IPS DF 6.9 (cell line): ENCODE measurements at regions not wholly inside any gene's neighbourhood (a gene's known extent, or its start where the extent isn't known, plus 50 kb on each side); places are given as distances from the start of the nearest gene placed in this dataset.
A peak's percentile ranks its signal among the peaks of the same experiment; 100 is the strongest.

ENCODE experiments used
- DNase-seq: peaks from one replicate; pipeline ENCODE4 v3.0.0-alpha.2; 2013; ENCODE audit warnings: low read depth, low spot score
- H3K27ac ChIP-seq: one replicate; pipeline ENCODE4 v1.5.1; 2013; ENCODE audit warnings: low read length, control low read depth
- H3K27me3 ChIP-seq: 2 replicates; pipeline ENCODE4 v1.6.1; 2013; ENCODE audit warnings: mild to moderate bottlenecking, low read length; ENCODE audit not compliant: control insufficient read depth, insufficient read depth
- H3K36me3 ChIP-seq: 2 replicates; pipeline ENCODE4 v1.6.1; 2013; ENCODE audit warnings: low read length; ENCODE audit not compliant: control insufficient read depth, insufficient read depth
- H3K4me1 ChIP-seq: 2 replicates; pipeline ENCODE4 v1.6.1; 2013; ENCODE audit warnings: low read length; ENCODE audit not compliant: control insufficient read depth, insufficient read depth
- H3K4me3 ChIP-seq: 2 replicates; pipeline ENCODE4 v1.5.1; 2013; ENCODE audit warnings: mild to moderate bottlenecking, low read length
- H3K9me3 ChIP-seq: 2 replicates; pipeline ENCODE4 v1.6.1; 2013; ENCODE audit warnings: low read length, inconsistent platforms; ENCODE audit not compliant: control insufficient read depth, insufficient read depth
- WGBS: extraction: QIAGEN DNeasy Blood & Tissue Kit; methylation state at CpG from one replicate; pipeline ENCODE4 v1.1.7; 2013; ENCODE audit warnings: mixed read lengths, missing lambda C conversion rate; ENCODE audit not compliant: insufficient read length, insufficient coverage; 5-methylcytosine and 5-hydroxymethylcytosine counted together

DNA sequence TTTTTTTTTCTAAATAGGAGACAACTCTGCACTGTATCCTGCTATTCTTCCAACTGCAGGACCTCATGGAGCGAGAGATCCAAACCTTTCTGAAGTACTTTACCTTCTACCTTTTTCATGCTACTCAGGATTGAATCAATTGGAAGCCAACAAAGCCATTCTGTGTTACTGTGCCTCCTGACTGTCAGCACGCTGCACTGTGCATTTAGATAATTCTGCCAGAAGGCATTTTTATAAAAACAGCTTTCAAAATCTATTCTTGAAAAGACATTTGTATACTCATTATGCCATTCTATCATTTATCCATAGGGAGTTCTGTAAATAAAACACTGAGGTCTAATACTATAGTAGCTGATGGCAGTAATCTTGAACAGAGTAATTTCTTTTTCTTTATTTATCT is 142.8 kb downstream of the SLIT2 start:
- WGBS = no CpG with 5 or more reads among the region's 2 CpGs

GRCh38 chr4:20395160-20395773 is 143.6 kb downstream of the SLIT2 start:
- no peaks in the 10 kb centered on the region for H3K36me3 ChIP-seq
- no peaks in the 10 kb centered on the region for H3K9me3 ChIP-seq
- H3K27ac ChIP-seq = no peak overlapping the region
- no peaks in the 10 kb centered on the region for H3K27me3 ChIP-seq
- no peaks in the 10 kb centered on the region for H3K4me1 ChIP-seq
- DNase-seq = peak; percentile 64
- H3K4me3 ChIP-seq = no peak overlapping the region
- WGBS = no CpG with 5 or more reads among the region's 3 CpGs

More for the DNA sequence above, 142.8 kb downstream of the SLIT2 start:
- Histone ChIP-seq H3K4me1 (no peaks in the 10 kb centered on the region), H3K27me3 (no peaks in the 10 kb centered on the region), H3K27ac (no peak overlapping the region), H3K36me3 (no peaks in the 10 kb centered on the region), H3K4me3 (no peak overlapping the region), H3K9me3 (no peaks in the 10 kb centered on the region)
- no peak for DNase-seq

- H3K27me3 ChIP-seq = no peaks in the 10 kb centered on the region
- WGBS = no CpG with 5 or more reads among the region's 2 CpGs
- H3K36me3 ChIP-seq = no peaks in the 10 kb centered on the region
- H3K9me3 ChIP-seq = no peaks in the 10 kb centered on the region
- no peaks in the 10 kb centered on the region for H3K4me1 ChIP-seq
- no peak for DNase-seq
- no peak overlapping the region for H3K4me3 ChIP-seq
- no peak overlapping the region for H3K27ac ChIP-seq
Observed at GRCh38 chr4:20403290-20403689, 151.6 kb downstream of the SLIT2 start.

- WGBS = no CpG with 5 or more reads among the region's 1 CpG
- Histone ChIP-seq H3K36me3 (no peaks in the 10 kb centered on the region), H3K4me1 (no peaks in the 10 kb centered on the region), H3K27me3 (no peaks in the 10 kb centered on the region), H3K27ac (no peak overlapping the region), H3K4me3 (no peak overlapping the region), H3K9me3 (no peaks in the 10 kb centered on the region)
- no peak for DNase-seq
Observed at GRCh38 chr4:20403846-20404245, 152.1 kb downstream of the SLIT2 start.

GRCh38 chr4:20408611-20409010 is 156.9 kb downstream of the SLIT2 start:
- no CpG with 5 or more reads among the region's 3 CpGs for WGBS
- Histone ChIP-seq H3K36me3 (no peaks in the 10 kb centered on the region), H3K9me3 (no peaks in the 10 kb centered on the region; the same call in 1 of the 2 replicates), H3K4me1 (no peaks in the 10 kb centered on the region), H3K27ac (no peak overlapping the region), H3K4me3 (no peak overlapping the region), H3K27me3 (no peaks in the 10 kb centered on the region)
- DNase-seq = no peak

- no peak overlapping the region for H3K27ac ChIP-seq
- no peak overlapping the region for H3K4me3 ChIP-seq
- H3K27me3 ChIP-seq = no peaks in the 10 kb centered on the region
- no peak for DNase-seq
- WGBS = no CpG with 5 or more reads among the region's 1 CpG
- no peaks in the 10 kb centered on the region; the same call in 1 of the 2 replicates for H3K9me3 ChIP-seq
- no peaks in the 10 kb centered on the region for H3K36me3 ChIP-seq
- H3K4me1 ChIP-seq = no peaks in the 10 kb centered on the region
Observed at GRCh38 chr4:20412072-20412471, 160.4 kb downstream of the SLIT2 start.

GRCh38 chr4:20416800-20417199 is 165.1 kb downstream of the SLIT2 start:
- H3K36me3 ChIP-seq = no peaks in the 10 kb centered on the region
- H3K27ac ChIP-seq = no peak overlapping the region
- DNase-seq = no peak
- H3K4me1 ChIP-seq = no peaks in the 10 kb centered on the region
- no peak overlapping the region for H3K4me3 ChIP-seq
- WGBS = no CpG with 5 or more reads among the region's 1 CpG
- H3K9me3 ChIP-seq = no peaks in the 10 kb centered on the region
- no peaks in the 10 kb centered on the region for H3K27me3 ChIP-seq

GRCh38 chr4:20418861-20419451 is 167.3 kb downstream of the SLIT2 start:
- WGBS = no CpG with 5 or more reads among the region's 4 CpGs
- no peak for DNase-seq

DNA sequence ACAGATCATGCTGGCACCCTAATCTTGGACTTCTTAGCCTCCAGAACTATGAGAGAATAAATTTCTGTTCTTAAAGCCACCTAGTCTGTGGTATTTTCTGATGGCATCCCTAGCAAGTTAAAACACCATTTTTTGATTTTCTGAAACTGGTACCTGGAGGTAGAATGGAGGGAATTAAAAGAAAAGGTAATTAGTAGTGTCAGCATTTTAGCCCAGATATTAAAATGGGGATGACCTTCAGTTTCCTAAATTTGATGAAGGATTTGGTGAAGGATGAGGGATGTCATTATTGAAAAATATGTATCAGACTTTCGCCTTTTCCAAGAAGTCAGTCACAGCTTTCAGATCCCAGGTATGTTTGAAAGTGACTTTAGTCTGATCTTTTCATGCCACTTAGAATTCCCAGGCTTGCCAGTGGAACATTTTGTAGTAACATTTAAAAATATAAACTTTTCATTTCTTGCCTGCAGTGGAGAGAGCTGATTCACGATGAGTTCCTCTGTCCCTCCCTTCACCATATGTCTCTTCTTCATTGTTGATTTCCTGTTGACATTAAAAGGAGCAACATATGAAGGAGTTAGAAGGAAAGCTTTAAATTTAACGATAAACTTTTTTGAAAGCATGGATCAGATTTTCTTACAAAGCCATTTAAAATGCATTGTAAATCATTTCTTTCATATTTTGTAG is 169.4 kb downstream of the SLIT2 start:
- DNase-seq = no peak
- Histone ChIP-seq H3K9me3 (no peaks in the 10 kb centered on the region), H3K27ac (no peak overlapping the region), H3K36me3 (no peaks in the 10 kb centered on the region), H3K27me3 (no peaks in the 10 kb centered on the region), H3K4me3 (no peak overlapping the region), H3K4me1 (no peaks in the 10 kb centered on the region)
- WGBS = no CpG with 5 or more reads among the region's 3 CpGs

More at GRCh38 chr4:20418861-20419451, 167.3 kb downstream of the SLIT2 start:
- Histone ChIP-seq H3K4me3 (no peak overlapping the region), H3K9me3 (no peaks in the 10 kb centered on the region), H3K4me1 (no peaks in the 10 kb centered on the region), H3K36me3 (no peaks in the 10 kb centered on the region), H3K27ac (no peak overlapping the region), H3K27me3 (no peaks in the 10 kb centered on the region)

DNA sequence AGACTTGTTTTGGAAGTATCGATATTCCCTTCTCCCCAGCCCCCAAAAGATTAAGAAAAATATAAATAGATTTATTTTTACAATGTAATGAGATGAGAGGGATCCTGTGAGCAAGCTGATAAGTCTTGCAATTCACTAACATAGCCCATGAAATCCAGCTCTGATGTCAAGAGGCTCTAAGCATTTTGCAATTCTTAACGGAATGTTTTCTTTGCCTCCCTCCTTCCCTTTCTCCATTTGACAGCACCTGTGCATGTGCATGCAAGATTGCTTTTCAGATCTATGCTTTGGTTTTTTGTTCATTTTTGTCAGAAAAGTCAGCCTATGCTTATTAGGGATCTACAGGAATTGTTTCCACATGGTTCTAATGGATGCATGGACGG is 169.9 kb downstream of the SLIT2 start:
- WGBS = no CpG with 5 or more reads among the region's 3 CpGs

More for the DNA sequence above, 169.9 kb downstream of the SLIT2 start:
- Histone ChIP-seq H3K9me3 (no peaks in the 10 kb centered on the region), H3K27me3 (no peaks in the 10 kb centered on the region), H3K4me3 (no peak overlapping the region), H3K4me1 (no peaks in the 10 kb centered on the region), H3K36me3 (no peaks in the 10 kb centered on the region), H3K27ac (no peak overlapping the region)
- DNase-seq = no peak
